ENCODE measurements at regions not wholly inside any gene's neighbourhood (a gene's known extent, or its start where the extent isn't known, plus 50 kb on each side); places are given as distances from the start of the nearest gene placed in this dataset.

GRCh38 chr4:22573641-22574040, 57.8 kb upstream of the ADGRA3 start:
- TF ChIP-seq RELA (CRISPR knock-in tag; IDR thresholded peaks at IDR 0.05) (no peak), CTCF (CRISPR knock-in tag; IDR thresholded peaks at IDR 0.05) (no peak), ZNF121 (CRISPR knock-in tag; IDR thresholded peaks at IDR 0.05) (no peak), PREB (CRISPR knock-in tag; IDR thresholded peaks at IDR 0.05) (no peak), MAFG (CRISPR knock-in tag; IDR thresholded peaks at IDR 0.05) (no peak), PAF1 (CRISPR knock-in tag; IDR thresholded peaks at IDR 0.05) (no peak), STAG1 (CRISPR knock-in tag; IDR thresholded peaks at IDR 0.05) (no peak)

Measured in HepG2 (cell line).